DMS79 treated with DMSO at 0.1 percent for 48 hours (cell line): ENCODE measurements at regions not wholly inside any gene's neighbourhood (a gene's known extent, or its start where the extent isn't known, plus 50 kb on each side); places are given as distances from the start of the nearest gene placed in this dataset.

ENCODE experiments used
- DNase-seq: peaks from one replicate; lab custom pipeline; 2025; lab: John Stamatoyannopoulos, UW

GRCh38 chr1:29460041-29460610 is 223.8 kb downstream of the PTPRU start:
- no peak for DNase-seq

GRCh38 chr1:29459620-29459945 is 223.3 kb downstream of the PTPRU start:
- no peak for DNase-seq

GRCh38 chr1:29458737-29459619 is 222.7 kb downstream of the PTPRU start:
- no peak for DNase-seq

GRCh38 chr1:29457496-29458368 is 221.4 kb downstream of the PTPRU start:
- no peak for DNase-seq

- DNase-seq: no peak
Measured at GRCh38 chr1:29456685-29457435, 220.5 kb downstream of the PTPRU start.

- no peak for DNase-seq
Measured at GRCh38 chr1:29455781-29456180, 219.5 kb downstream of the PTPRU start.

GRCh38 chr1:29454616-29455380 is 218.5 kb downstream of the PTPRU start:
- DNase-seq: no peak

GRCh38 chr1:29453502-29454240 is 217.3 kb downstream of the PTPRU start:
- no peak for DNase-seq

GRCh38 chr1:29452463-29453230 is 216.3 kb downstream of the PTPRU start:
- no peak for DNase-seq

GRCh38 chr1:29451368-29451892 is 215.1 kb downstream of the PTPRU start:
- DNase-seq: no peak

- DNase-seq: peak; percentile 37
Measured at GRCh38 chr1:29450591-29450990, 214.3 kb downstream of the PTPRU start.

- no peak for DNase-seq
Measured at GRCh38 chr1:29448456-29449235, 212.3 kb downstream of the PTPRU start.

GRCh38 chr1:29447368-29447767 is 211.0 kb downstream of the PTPRU start:
- DNase-seq: no peak

GRCh38 chr1:29444782-29445729 is 208.7 kb downstream of the PTPRU start:
- DNase-seq: no peak

GRCh38 chr1:29444081-29444715 is 207.9 kb downstream of the PTPRU start:
- DNase-seq: no peak

- no peak for DNase-seq
Measured at GRCh38 chr1:29441916-29442668, 205.8 kb downstream of the PTPRU start.
